ENCODE measurements at regions not wholly inside any gene's neighbourhood (a gene's known extent, or its start where the extent isn't known, plus 50 kb on each side); places are given as distances from the start of the nearest gene placed in this dataset.

GRCh38 chrX:16063141-16063540, 60.2 kb upstream of the GRPR start:
- no peak for TF ChIP-seq POLR2A (IDR thresholded peaks at IDR 0.05)
- TF ChIP-seq CTCF (IDR thresholded peaks at IDR 0.05), result no peak
